ENCODE measurements at regions not wholly inside any gene's neighbourhood (a gene's known extent, or its start where the extent isn't known, plus 50 kb on each side); places are given as distances from the start of the nearest gene placed in this dataset.

GRCh38 chr11:109902764-109903433 is 190.3 kb upstream of the ZC3H12C start:
- no peak for TF ChIP-seq POLR2A (IDR thresholded peaks at IDR 0.05; ENCODE audit: extremely low read depth, insufficient read length)
- no peak for TF ChIP-seq CTCF (IDR thresholded peaks at IDR 0.05; ENCODE audit: low read depth, low read length)
